ENCODE measurements at regions not wholly inside any gene's neighbourhood (a gene's known extent, or its start where the extent isn't known, plus 50 kb on each side); places are given as distances from the start of the nearest gene placed in this dataset.

DNA sequence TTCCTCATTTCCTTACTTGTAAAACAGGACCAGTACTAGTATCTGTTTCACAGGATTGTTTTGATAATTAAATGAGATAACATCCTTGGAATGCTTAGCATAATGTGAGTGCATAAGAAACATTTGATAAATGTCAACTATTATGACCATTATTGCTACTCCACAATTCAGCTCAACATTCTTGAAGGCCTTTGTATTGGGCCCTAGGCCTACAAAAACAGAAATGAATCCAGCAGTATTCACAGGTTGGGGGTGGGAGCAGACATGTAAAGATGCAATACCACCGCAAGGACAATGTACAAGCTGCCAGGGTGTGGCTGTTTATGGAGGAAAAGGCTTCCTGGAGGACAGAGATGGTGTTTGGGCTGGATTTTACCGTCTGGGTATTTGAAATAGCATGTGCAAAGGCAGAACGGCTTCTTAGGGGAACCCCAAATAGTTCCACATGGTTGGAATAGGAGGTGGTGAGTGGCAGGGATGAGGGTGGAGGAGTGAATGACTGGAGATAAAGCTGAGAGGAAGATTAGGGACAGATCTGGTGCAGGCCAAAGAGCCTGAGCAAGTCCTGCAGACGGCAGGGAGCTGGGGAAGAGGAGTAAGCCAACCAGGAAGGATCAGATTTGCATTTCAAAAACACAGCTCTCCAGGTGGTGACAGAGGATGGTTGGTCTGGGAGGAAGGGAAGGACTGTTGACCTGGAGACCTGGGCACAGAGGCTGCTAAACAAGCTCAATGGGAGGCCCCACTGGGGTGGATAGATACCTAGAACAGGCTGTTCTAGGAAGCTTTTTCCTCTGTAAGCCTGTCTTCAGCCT is 57.0 kb upstream of the EPB41L1 start:
- no peak overlapping the region for H3K4me3 ChIP-seq (ENCODE audit: low read length)
- H3K9me3 ChIP-seq (ENCODE audit: low read depth, low read length) = no peaks in the 10 kb centered on the region
- peaks cover 29% of the 10 kb centered on the region for H3K4me1 ChIP-seq (ENCODE audit: insufficient read depth, low read length)
- H3K27me3 ChIP-seq (ENCODE audit: insufficient read depth, low read length) = peaks cover 20% of the 10 kb centered on the region

DNA sequence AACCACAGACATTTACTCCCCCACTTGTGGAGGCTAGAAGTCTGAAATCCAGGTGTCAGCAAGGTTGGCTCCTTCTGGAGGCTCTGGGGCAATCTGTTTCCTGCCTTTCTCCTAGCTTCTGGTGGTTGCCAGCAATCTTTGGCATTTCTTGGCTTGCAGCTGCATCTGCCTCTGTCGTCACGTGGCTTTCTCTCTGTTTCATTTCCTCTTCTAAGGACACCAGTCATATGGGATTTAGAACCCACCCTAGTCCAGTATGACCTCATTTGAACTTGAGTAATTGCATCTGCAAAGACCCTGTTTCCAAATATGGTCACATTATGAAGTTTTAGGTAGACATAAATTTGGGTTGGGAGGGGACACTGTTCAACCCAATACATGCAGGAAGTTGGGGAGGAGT is 56.2 kb upstream of the EPB41L1 start:
- no peak overlapping the region for H3K4me3 ChIP-seq (ENCODE audit: low read length)
- H3K27me3 ChIP-seq (ENCODE audit: insufficient read depth, low read length) = peaks cover 13% of the 10 kb centered on the region
- H3K9me3 ChIP-seq (ENCODE audit: low read depth, low read length) = no peaks in the 10 kb centered on the region
- H3K4me1 ChIP-seq (ENCODE audit: insufficient read depth, low read length) = peaks cover 22% of the 10 kb centered on the region

DNA sequence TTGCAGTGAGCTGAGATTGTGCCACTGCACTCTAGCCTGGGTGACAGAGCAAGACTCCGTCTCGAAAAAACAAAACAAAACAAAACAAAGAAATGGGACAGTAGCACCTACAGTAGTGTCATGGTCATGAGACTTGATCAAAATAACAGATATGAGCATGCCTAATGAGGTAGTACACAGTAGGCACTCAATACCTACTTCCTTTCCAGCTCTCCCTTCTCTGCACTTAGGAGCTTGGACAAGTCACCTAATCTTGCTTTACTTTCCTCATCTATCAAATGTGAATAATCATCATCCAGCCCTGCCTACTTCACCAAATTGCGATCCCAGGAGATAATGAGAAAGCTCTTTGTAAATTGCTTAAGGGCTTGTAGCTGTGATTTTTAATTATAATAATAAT is 55.4 kb upstream of the EPB41L1 start:
- H3K9me3 ChIP-seq (ENCODE audit: low read depth, low read length) = no peaks in the 10 kb centered on the region

DNA sequence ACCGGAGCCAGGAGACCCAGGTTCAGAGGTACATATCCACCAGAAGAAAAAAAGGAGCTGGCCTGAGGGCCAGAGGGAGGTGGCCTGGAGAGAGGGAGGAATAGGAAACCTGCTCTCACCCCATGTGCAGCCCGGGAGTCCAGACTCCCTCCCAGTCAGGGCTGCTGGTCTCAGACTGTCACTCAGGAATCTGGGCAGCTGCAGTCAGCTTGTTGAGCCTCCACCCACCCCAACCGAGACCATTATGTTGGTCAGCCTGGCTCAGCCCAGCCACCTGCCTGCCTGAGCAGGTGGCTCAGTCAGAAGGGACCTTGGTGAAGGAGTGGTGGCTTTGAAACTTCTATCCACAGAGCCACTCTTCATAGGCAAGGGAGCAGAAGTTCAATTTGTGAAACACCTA is 53.3 kb upstream of the EPB41L1 start:
- Histone ChIP-seq H3K9me3 (ENCODE audit: low read depth, low read length) (no peaks in the 10 kb centered on the region), H3K27me3 (ENCODE audit: insufficient read depth, low read length) (no peaks in the 10 kb centered on the region), H3K4me1 (ENCODE audit: insufficient read depth, low read length) (peaks cover 17% of the 10 kb centered on the region)

More for the DNA sequence above, 55.4 kb upstream of the EPB41L1 start:
- H3K4me3 ChIP-seq (ENCODE audit: low read length) = no peak overlapping the region
- H3K4me1 ChIP-seq (ENCODE audit: insufficient read depth, low read length) = peaks cover 17% of the 10 kb centered on the region
- H3K27me3 ChIP-seq (ENCODE audit: insufficient read depth, low read length) = peaks cover 6% of the 10 kb centered on the region

DNA sequence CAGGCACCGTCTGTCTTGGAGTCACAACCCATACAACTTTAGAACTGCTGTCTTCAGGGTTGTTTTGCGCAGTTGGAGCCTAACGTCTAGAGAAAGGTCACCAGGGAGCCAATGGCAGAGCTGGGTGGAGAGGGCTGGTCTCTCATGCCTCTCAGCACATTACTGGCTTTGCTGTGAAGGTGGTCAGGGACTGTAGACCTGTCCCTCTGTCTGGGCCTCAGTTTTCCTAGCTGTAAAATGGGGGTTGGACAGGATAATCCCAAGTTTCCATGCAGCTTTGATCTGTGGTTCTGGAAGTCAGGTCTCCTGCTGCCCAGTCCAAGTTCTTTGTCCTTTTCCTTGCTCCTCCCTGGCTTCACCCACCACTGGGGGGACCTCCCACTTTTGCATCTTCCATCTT is 52.2 kb upstream of the EPB41L1 start:
- H3K9me3 ChIP-seq (ENCODE audit: low read depth, low read length) = no peaks in the 10 kb centered on the region

More for the DNA sequence above, 53.3 kb upstream of the EPB41L1 start:
- H3K4me3 ChIP-seq (ENCODE audit: low read length) = no peak overlapping the region

DNA sequence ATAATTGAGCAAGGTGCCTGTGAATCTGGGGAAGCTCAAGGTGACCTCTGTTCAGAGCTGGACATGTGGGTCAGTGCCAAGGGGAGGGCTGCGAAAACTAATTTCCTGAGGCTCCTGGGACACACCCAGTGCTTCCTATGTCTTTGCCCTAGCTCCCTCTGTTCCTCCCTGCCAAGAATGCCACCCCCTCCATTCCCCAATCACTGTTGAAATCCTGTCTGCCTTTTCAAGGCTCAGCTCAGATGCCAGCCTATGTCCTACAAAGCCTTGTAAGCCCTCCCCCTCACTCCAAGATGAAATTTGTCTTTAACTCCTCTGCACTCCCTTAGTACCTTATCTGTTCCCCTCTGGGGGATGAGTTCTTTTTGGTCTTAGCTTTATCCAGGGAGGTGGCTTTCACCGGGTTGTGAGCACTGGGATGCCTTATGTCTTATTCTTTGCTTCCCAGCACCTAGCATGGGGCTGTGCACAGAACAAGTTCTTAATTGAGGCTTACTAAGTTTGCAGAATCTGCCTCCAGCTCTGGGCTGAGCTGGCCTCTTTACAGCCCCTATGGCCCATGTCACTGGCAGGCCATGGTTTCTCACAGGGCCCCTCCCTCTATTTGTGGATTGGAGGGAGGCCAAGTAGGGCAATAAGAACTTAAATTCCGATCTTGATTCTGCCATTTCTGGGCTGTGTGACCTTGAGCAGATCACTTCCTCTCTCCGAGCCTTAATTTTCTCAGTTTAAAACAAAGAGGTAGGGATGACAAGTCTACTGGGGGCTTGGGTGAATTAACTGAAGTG is 51.5 kb upstream of the EPB41L1 start:
- Histone ChIP-seq H3K9me3 (ENCODE audit: low read depth, low read length) (no peaks in the 10 kb centered on the region), H3K27me3 (ENCODE audit: insufficient read depth, low read length) (no peaks in the 10 kb centered on the region), H3K4me1 (ENCODE audit: insufficient read depth, low read length) (peaks cover 10% of the 10 kb centered on the region), H3K4me3 (ENCODE audit: low read length) (no peak overlapping the region)

More for the DNA sequence above, 52.2 kb upstream of the EPB41L1 start:
- peaks cover 17% of the 10 kb centered on the region for H3K4me1 ChIP-seq (ENCODE audit: insufficient read depth, low read length)
- H3K4me3 ChIP-seq (ENCODE audit: low read length) = no peak overlapping the region
- H3K27me3 ChIP-seq (ENCODE audit: insufficient read depth, low read length) = no peaks in the 10 kb centered on the region

DNA sequence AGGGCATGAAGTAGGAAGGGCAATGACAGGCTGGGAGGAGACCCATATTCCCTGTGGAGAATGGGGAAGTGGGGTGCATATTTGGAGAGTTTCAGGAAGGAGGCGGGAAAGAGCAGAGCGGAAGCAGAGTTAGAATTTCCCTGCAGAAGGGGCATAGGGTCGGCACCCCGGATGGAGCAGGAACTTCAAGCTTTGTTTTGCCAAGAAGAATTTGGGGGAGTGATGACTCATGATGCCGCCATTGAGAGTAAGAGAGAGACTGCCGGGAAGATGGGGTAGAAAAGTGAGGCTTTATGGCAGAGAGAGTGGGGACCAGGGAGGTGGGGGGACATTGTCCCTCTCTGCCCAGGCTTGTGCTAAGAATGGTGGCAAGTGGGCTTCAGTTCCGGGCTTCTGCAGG is 50.3 kb upstream of the EPB41L1 start:
- H3K4me3 ChIP-seq (ENCODE audit: low read length) = no peak overlapping the region
- H3K9me3 ChIP-seq (ENCODE audit: low read depth, low read length) = no peaks in the 10 kb centered on the region
- no peaks in the 10 kb centered on the region for H3K27me3 ChIP-seq (ENCODE audit: insufficient read depth, low read length)
- no peaks in the 10 kb centered on the region for H3K4me1 ChIP-seq (ENCODE audit: insufficient read depth, low read length)
